HL-60 (cell line): ENCODE measurements at regions not wholly inside any gene's neighbourhood (a gene's known extent, or its start where the extent isn't known, plus 50 kb on each side); places are given as distances from the start of the nearest gene placed in this dataset.

Source experiments
- DNase-seq, 2 experiments: peaks; one replicate each; pipeline ENCODE4 v3.0.0-alpha.2; 2010 to 2020; ENCODE audit warnings: low read depth in 1 of 2, low spot score in 1 of 2
- H3K27ac ChIP-seq: fragments of 250-450 bp; sonication (Bioruptor Pico); replicated peaks from 2 replicates; pipeline ENCODE4 v1.5.1; 2020; ENCODE audit warnings: mild to moderate bottlenecking, moderate library complexity
- H3K27me3 ChIP-seq: fragments of 250-450 bp; sonication (Bioruptor Pico); 2 replicates; pipeline ENCODE4 v1.5.1; 2021; ENCODE audit warnings: mild to moderate bottlenecking, moderate library complexity; ENCODE audit not compliant: insufficient read depth, poor library complexity, severe bottlenecking
- H3K4me3 ChIP-seq: replicated peaks from 2 replicates; pipeline ENCODE4 v1.5.1; 2011; ENCODE audit warnings: mild to moderate bottlenecking, control low read depth, low read length; ENCODE audit not compliant: insufficient read depth
- CTCF ChIP-seq: IDR thresholded peaks from one replicate; pipeline ENCODE4 v1.5.1; 2011; ENCODE audit warnings: low read length, control low read depth, inconsistent platforms; ENCODE audit not compliant: insufficient read depth
- GABPA ChIP-seq: IDR thresholded peaks from 2 replicates; pipeline ENCODE4 v1.6.1; 2012; ENCODE audit warnings: low read depth
- POLR2AphosphoS5 ChIP-seq: IDR thresholded peaks from 2 replicates; pipeline ENCODE4 v1.6.1; 2012; ENCODE audit warnings: low read depth
- SPI1 ChIP-seq: IDR thresholded peaks from 2 replicates; pipeline ENCODE4 v1.6.1; 2012; ENCODE audit warnings: low read depth, mild to moderate bottlenecking, borderline replicate concordance
- TF ChIP-seq, protein P1 (sequence below): IDR thresholded peaks from 2 replicates; pipeline ENCODE4 v1.6.1; 2012; ENCODE audit warnings: low read depth; ENCODE audit not compliant: insufficient replicate concordance

DNA sequence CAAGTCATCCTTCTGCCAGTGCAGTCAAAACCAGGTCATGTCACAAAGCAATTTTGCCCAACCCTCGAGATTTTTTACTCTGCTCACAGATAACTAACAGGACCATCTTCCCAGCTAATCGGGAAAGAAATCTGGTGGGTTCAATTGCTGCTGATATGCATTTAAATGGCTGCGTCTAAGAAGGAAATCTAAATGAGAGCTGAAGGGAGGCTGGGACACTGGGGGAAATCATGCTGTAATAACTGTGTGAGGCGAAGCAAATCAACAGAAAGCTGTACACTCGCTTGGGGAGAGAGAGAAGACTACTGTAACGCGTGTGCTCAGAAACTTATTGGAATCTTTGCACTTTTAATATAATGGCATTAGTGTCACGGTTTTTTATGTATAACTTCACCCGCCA, 535.0 kb downstream of the CDK5RAP2 start:
- Histone ChIP-seq H3K27me3 (no peaks in the 10 kb centered on the region), H3K4me3 (no peak overlapping the region), H3K27ac (no peak overlapping the region)
- no peak for DNase-seq
- TF ChIP-seq, protein P1, sequence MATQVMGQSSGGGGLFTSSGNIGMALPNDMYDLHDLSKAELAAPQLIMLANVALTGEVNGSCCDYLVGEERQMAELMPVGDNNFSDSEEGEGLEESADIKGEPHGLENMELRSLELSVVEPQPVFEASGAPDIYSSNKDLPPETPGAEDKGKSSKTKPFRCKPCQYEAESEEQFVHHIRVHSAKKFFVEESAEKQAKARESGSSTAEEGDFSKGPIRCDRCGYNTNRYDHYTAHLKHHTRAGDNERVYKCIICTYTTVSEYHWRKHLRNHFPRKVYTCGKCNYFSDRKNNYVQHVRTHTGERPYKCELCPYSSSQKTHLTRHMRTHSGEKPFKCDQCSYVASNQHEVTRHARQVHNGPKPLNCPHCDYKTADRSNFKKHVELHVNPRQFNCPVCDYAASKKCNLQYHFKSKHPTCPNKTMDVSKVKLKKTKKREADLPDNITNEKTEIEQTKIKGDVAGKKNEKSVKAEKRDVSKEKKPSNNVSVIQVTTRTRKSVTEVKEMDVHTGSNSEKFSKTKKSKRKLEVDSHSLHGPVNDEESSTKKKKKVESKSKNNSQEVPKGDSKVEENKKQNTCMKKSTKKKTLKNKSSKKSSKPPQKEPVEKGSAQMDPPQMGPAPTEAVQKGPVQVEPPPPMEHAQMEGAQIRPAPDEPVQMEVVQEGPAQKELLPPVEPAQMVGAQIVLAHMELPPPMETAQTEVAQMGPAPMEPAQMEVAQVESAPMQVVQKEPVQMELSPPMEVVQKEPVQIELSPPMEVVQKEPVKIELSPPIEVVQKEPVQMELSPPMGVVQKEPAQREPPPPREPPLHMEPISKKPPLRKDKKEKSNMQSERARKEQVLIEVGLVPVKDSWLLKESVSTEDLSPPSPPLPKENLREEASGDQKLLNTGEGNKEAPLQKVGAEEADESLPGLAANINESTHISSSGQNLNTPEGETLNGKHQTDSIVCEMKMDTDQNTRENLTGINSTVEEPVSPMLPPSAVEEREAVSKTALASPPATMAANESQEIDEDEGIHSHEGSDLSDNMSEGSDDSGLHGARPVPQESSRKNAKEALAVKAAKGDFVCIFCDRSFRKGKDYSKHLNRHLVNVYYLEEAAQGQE: no peak
- TF ChIP-seq SPI1: no peak
- no peak for TF ChIP-seq GABPA
- TF ChIP-seq CTCF: no peak
- TF ChIP-seq POLR2AphosphoS5: no peak

GRCh38 chr9:120043448-120043847, 536.5 kb downstream of the CDK5RAP2 start:
- Histone ChIP-seq H3K4me3 (no peak overlapping the region), H3K27me3 (no peaks in the 10 kb centered on the region), H3K27ac (no peak overlapping the region)
- TF ChIP-seq, protein P1: no peak
- DNase-seq: no peak

GRCh38 chr9:120040896-120041295, 539.1 kb downstream of the CDK5RAP2 start:
- Histone ChIP-seq H3K4me3 (no peak overlapping the region), H3K27me3 (no peaks in the 10 kb centered on the region), H3K27ac (no peak overlapping the region)
- no peak for DNase-seq
- TF ChIP-seq, protein P1: no peak
- no peak for TF ChIP-seq CTCF
- TF ChIP-seq GABPA: no peak
- no peak for TF ChIP-seq SPI1
- TF ChIP-seq POLR2AphosphoS5: no peak

GRCh38 chr9:120038342-120038741, 541.6 kb downstream of the CDK5RAP2 start:
- no peaks in the 10 kb centered on the region for H3K27me3 ChIP-seq
- TF ChIP-seq CTCF (no peak), SPI1 (no peak), POLR2AphosphoS5 (no peak), GABPA (no peak)
- TF ChIP-seq, protein P1: no peak
- DNase-seq: no peak
- H3K4me3 ChIP-seq: no peak overlapping the region
- no peak overlapping the region for H3K27ac ChIP-seq
